IPS DF 6.9 (cell line): ENCODE measurements at regions not wholly inside any gene's neighbourhood (a gene's known extent, or its start where the extent isn't known, plus 50 kb on each side); places are given as distances from the start of the nearest gene placed in this dataset.

Source experiments
- DNase-seq: peaks from one replicate; pipeline ENCODE4 v3.0.0-alpha.2; 2013; ENCODE audit warnings: low read depth, low spot score
- H3K27ac ChIP-seq: one replicate; pipeline ENCODE4 v1.5.1; 2013; ENCODE audit warnings: low read length, control low read depth
- H3K27me3 ChIP-seq: 2 replicates; pipeline ENCODE4 v1.6.1; 2013; ENCODE audit warnings: mild to moderate bottlenecking, low read length; ENCODE audit not compliant: control insufficient read depth, insufficient read depth
- H3K36me3 ChIP-seq: 2 replicates; pipeline ENCODE4 v1.6.1; 2013; ENCODE audit warnings: low read length; ENCODE audit not compliant: control insufficient read depth, insufficient read depth
- H3K4me1 ChIP-seq: 2 replicates; pipeline ENCODE4 v1.6.1; 2013; ENCODE audit warnings: low read length; ENCODE audit not compliant: control insufficient read depth, insufficient read depth
- H3K4me3 ChIP-seq: 2 replicates; pipeline ENCODE4 v1.5.1; 2013; ENCODE audit warnings: mild to moderate bottlenecking, low read length
- H3K9me3 ChIP-seq: 2 replicates; pipeline ENCODE4 v1.6.1; 2013; ENCODE audit warnings: low read length, inconsistent platforms; ENCODE audit not compliant: control insufficient read depth, insufficient read depth
- WGBS: extraction: QIAGEN DNeasy Blood & Tissue Kit; methylation state at CpG from one replicate; pipeline ENCODE4 v1.1.7; 2013; ENCODE audit warnings: mixed read lengths, missing lambda C conversion rate; ENCODE audit not compliant: insufficient read length, insufficient coverage; 5-methylcytosine and 5-hydroxymethylcytosine counted together

DNA sequence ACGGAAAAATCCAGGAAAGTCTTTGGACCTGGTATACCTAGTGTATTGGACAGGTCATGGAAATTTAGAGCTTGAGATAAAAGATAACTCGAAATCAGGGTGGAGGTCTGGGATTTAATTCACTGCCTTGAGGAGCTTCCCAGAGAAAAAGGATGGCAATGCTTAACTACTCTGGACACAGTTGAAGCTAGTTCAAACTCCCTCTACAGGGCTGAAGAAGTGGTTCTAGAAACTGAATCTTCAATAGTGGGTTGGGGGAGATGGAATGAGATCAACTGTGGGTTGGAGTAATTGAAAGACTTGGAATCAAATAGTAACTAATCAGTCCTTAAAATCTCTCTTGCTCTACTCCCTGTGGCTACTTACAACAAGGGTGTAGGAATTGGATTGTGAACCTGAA is 600.1 kb downstream of the IRS1 start:
- no peak for DNase-seq
- H3K4me1 ChIP-seq = no peaks in the 10 kb centered on the region
- H3K9me3 ChIP-seq = no peaks in the 10 kb centered on the region
- H3K36me3 ChIP-seq = no peaks in the 10 kb centered on the region
- H3K27me3 ChIP-seq = no peaks in the 10 kb centered on the region
- no peak overlapping the region for H3K27ac ChIP-seq
- no CpG with 5 or more reads among the region's 2 CpGs for WGBS
- H3K4me3 ChIP-seq = no peak overlapping the region

DNA sequence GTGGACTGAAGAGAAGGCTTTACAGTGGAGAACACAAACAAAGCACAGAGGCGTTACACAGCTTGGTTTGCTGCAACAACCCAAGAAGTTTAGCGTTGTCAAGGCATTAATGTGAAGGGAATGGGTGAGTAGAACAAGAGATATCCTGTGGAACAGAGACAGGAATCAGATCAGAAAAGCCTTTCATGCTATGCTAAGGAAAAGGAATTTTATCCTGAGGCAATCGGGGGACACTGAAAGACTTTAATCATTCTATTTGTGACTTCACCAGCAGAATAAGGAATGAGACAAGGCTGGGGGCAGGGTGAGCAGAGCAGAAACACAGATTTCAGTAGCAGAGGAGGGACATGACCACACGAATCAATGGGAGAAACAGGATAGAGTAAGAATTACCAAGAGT is 600.7 kb downstream of the IRS1 start:
- no peaks in the 10 kb centered on the region for H3K4me1 ChIP-seq
- no peak overlapping the region for H3K27ac ChIP-seq
- no peak overlapping the region for H3K4me3 ChIP-seq
- H3K27me3 ChIP-seq = no peaks in the 10 kb centered on the region
- H3K36me3 ChIP-seq = no peaks in the 10 kb centered on the region
- DNase-seq = no peak
- WGBS = no CpG with 5 or more reads among the region's 4 CpGs
- no peaks in the 10 kb centered on the region for H3K9me3 ChIP-seq

DNA sequence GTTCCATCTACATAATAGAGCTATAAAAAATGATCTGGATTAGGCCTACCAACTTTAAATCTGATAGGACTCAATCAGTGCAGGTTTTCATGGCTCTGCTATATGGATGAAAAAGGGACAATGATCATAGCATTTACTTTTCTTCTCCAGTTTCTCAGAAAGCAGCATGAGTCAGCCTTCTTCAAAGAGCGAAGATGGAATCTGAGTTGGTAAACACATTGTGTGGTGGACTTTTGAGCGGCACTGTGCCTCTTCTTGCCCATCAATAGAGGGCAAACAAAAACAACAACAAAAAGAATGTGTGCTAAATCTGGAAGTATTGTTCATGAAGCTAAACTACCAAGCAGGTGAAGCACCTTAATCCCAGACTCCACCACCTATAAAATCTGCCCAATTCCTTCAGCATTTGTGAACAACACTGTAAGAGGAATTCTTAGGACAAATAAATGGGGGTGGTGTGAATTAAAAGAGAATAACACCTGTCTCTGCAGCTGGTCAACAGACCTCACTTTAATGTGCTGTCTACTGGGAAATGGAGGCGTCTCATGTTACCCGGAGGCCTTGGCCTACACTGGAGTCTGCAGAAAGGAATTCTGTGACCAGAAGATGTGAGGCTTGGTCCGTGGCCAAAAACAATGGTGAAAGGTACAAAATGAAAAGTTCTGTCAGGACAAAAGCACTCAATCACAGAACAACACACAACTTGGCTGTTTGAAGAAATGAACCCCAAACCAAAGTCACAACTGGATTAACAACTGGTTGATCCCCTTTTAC is 609.0 kb downstream of the IRS1 start:
- no CpG with 5 or more reads among the region's 5 CpGs for WGBS
- Histone ChIP-seq H3K9me3 (no peaks in the 10 kb centered on the region), H3K27ac (no peak overlapping the region), H3K36me3 (no peaks in the 10 kb centered on the region), H3K4me1 (peaks cover under 1% of the 10 kb centered on the region; the same call in 1 of the 2 replicates), H3K27me3 (no peaks in the 10 kb centered on the region), H3K4me3 (no peak overlapping the region)
- no peak for DNase-seq

DNA sequence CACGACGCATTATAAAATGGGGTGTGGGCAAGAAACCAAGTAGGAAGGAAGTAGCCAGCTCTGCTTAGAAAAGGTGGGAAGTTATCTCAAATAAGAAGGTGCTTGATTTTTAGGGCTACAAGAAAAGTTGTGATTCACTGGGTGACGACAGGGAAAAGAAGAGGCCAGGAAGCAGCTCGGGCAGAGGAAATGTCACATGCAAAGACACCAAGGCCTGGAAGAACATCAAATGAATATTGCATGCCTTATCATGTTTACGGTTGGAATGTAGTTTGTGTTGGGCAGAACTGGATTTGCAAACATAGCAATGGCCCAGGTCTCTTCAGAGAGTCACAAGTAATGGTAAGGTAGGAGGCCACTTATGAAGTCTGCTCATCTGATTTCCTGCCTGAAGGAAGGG is 610.6 kb downstream of the IRS1 start:
- Histone ChIP-seq H3K9me3 (no peaks in the 10 kb centered on the region), H3K27ac (no peak overlapping the region), H3K27me3 (no peaks in the 10 kb centered on the region), H3K4me1 (peaks cover 3% of the 10 kb centered on the region; the same call in 1 of the 2 replicates), H3K36me3 (no peaks in the 10 kb centered on the region), H3K4me3 (no peak overlapping the region)
- DNase-seq = no peak
- WGBS = no CpG with 5 or more reads among the region's 5 CpGs

DNA sequence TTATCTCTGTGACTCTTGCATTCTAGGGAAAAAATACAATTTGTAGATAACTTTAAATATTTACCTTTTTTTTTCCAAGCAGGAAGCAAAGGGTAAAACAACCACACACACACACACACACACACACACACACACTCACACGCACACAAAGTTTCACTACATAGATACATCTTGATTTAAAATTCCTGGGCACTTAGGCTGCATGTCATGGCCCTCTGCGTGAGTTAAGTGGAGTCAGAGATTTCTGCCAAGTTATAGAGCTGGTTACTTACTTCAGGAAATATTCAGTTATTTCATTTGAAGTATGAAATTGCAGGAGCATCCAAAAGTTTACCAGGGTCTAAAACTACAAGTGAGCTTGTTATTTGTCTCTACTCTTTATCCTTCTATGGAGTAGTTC is 612.0 kb downstream of the IRS1 start:
- no peak overlapping the region for H3K27ac ChIP-seq
- H3K27me3 ChIP-seq = no peaks in the 10 kb centered on the region
- H3K9me3 ChIP-seq = no peaks in the 10 kb centered on the region
- no CpG with 5 or more reads among the region's 2 CpGs for WGBS
- DNase-seq = no peak
- H3K4me1 ChIP-seq = peaks cover 3% of the 10 kb centered on the region; the same call in 1 of the 2 replicates
- H3K36me3 ChIP-seq = no peaks in the 10 kb centered on the region
- H3K4me3 ChIP-seq = no peak overlapping the region

DNA sequence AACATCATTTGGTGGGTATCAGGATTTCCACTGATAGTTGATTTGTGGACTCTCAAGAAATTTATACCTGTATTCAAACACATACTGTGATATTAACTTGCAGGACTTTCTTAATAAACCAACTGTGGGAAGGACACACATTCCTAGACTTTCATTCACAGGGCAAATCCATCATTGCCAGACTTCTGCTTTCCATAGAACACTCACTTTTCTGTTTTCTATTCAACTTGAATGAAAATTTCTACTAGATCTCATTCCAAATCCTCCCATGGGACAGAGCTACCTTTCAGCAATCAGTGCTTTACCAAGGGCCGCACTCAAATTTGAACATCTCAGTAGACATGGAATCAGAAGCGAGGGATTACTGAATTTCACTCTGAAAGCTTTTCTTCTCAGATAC is 612.5 kb downstream of the IRS1 start:
- no CpG with 5 or more reads among the region's 2 CpGs for WGBS
- Histone ChIP-seq H3K4me1 (peaks cover 3% of the 10 kb centered on the region; the same call in 1 of the 2 replicates), H3K36me3 (no peaks in the 10 kb centered on the region), H3K27ac (no peak overlapping the region), H3K27me3 (no peaks in the 10 kb centered on the region), H3K9me3 (no peaks in the 10 kb centered on the region), H3K4me3 (no peak overlapping the region)
- no peak for DNase-seq

DNA sequence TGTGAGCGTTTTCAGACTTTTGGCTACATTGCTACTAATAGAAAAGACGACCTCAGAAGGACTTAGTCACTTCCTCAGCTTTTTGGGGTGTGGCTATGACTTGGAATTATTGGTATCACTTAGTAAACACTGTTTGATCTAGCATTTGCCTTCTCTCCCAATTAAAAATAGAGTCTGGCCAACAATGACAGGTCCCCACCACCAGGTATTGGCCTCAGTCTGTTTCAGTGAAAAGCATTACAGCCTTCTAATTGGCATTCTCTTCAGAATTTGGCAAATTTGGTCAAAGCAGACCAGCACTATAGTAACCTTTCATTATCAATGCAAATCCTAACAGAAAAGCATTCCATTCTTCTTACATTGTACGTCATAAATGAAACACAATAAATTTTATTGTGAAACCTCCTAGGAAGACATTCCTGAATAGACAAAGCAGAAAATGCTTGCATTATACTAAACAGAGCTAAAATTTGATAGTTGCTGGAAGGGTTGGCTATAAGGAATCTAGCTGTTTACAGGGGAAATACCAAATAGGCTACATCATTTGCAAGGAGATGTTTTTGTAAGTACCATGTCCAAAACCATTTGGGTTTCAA is 613.9 kb downstream of the IRS1 start:
- H3K36me3 ChIP-seq = no peaks in the 10 kb centered on the region
- no CpG with 5 or more reads among the region's 3 CpGs for WGBS
- DNase-seq = no peak
- no peaks in the 10 kb centered on the region for H3K27me3 ChIP-seq
- H3K9me3 ChIP-seq = no peaks in the 10 kb centered on the region
- H3K4me3 ChIP-seq = no peak overlapping the region
- peaks cover 3% of the 10 kb centered on the region; the same call in 1 of the 2 replicates for H3K4me1 ChIP-seq
- no peak overlapping the region for H3K27ac ChIP-seq

DNA sequence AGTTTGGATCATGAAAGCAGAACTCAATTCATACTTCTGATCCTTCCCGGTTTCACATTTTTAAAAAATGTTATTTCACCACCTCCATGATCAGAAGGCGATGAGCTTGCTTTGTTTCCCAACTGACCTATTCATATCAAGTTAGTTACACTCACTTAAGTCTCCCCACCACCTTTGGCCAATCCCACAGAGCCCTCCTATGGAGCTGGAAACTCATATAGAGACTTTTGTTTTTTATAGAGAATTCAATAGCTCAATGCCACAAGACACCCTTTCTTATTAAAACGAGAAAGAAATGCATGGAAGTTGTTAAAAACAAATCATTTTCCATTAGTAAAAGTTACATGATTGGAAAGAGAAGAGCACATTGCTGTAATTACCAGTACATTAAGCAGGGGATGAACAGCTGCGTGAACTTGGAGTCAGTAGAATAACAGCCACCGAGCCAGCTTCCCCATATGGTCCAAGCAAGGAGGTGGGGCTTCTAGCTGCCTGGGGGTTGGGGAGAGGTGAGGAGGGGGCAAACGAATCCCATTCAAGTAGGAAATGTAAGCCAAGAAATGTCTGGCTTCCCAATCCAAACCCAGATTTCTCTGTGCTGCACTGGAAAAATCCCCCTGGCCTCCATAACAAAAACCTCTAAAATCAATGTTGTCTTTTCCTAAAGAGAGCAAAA is 614.5 kb downstream of the IRS1 start:
- Histone ChIP-seq H3K4me1 (peaks cover 3% of the 10 kb centered on the region; the same call in 1 of the 2 replicates), H3K27me3 (no peaks in the 10 kb centered on the region), H3K4me3 (no peak overlapping the region), H3K9me3 (no peaks in the 10 kb centered on the region), H3K27ac (no peak overlapping the region), H3K36me3 (no peaks in the 10 kb centered on the region)
- WGBS = no CpG with 5 or more reads among the region's 6 CpGs
- no peak for DNase-seq

DNA sequence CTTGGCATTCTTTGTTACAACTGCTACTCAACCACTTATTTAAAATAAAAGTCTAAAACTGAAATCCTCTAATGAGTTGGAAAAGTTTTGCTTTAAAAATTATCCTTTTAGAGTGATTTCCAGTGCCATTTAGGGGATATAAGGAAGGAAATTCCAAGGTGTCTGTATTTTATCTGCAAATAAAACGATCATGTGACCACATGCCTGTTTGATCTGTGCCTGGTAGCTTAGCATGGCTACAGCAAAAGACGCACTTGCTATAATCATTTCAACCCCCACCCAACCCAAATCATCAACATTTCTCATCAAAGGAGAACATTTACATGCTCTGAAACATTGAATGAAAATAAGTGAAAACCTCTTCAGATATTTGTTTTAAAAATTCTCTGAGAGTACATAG is 615.1 kb downstream of the IRS1 start:
- Histone ChIP-seq H3K4me3 (no peak overlapping the region), H3K36me3 (no peaks in the 10 kb centered on the region), H3K9me3 (no peaks in the 10 kb centered on the region), H3K27me3 (no peaks in the 10 kb centered on the region), H3K27ac (no peak overlapping the region), H3K4me1 (peaks cover 3% of the 10 kb centered on the region; the same call in 1 of the 2 replicates)
- DNase-seq = no peak
- WGBS = no CpG with 5 or more reads among the region's 2 CpGs

DNA sequence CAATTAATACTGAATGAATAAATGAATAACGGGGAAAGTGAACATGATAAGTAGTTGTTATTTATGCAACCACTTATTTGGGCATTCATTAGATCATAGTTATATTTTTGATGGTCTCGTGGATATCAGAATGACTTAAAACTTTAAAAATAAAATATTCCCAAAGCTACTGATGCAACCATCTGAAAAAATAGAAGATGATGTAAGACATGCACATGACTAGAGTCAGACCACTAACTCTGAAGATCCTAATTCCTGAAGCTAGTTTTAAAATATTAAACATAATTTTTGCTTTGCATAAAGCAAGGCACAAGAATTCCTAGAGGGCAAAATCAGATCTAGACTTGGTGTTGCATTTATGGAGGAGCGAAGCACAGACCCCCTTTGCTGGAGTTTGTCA is 616.1 kb downstream of the IRS1 start:
- H3K4me1 ChIP-seq = peaks cover 3% of the 10 kb centered on the region; the same call in 1 of the 2 replicates
- no peak overlapping the region for H3K4me3 ChIP-seq
- H3K27ac ChIP-seq = no peak overlapping the region
- no CpG with 5 or more reads among the region's 3 CpGs for WGBS
- H3K9me3 ChIP-seq = no peaks in the 10 kb centered on the region
- no peaks in the 10 kb centered on the region for H3K36me3 ChIP-seq
- no peaks in the 10 kb centered on the region for H3K27me3 ChIP-seq
- no peak for DNase-seq
